Heart left ventricle (tissue), 13 donors: ENCODE measurements at regions not wholly inside any gene's neighbourhood (a gene's known extent, or its start where the extent isn't known, plus 50 kb on each side); places are given as distances from the start of the nearest gene placed in this dataset.

ENCODE experiments used
- POLR2A ChIP-seq, 2 donors: fragments of 450-650 bp; IDR thresholded peaks; one replicate each; pipeline ENCODE4 v1.6.1; 2017; ENCODE audit warnings: antibody characterized with exemption in 2 of 2, mild to moderate bottlenecking in 2 of 2, moderate library complexity in 2 of 2
- TF ChIP-seq, protein P1 (sequence below), 12 donors: fragments of 200-600 bp; sonication (generic) in 4 of 12; IDR thresholded peaks; one replicate each; pipeline versions ENCODE4 v1.5.0 to v1.8.0; 2018 to 2022; ENCODE audit warnings: antibody characterized with exemption in 12 of 12, mild to moderate bottlenecking in 5 of 12
- donor health status: ischemic (EF 13 %, LVEDD 7.1; RV severe dilation, severe dysfunction).
- donor health status: DM: no; HTN: yes; CAD: no.
- donor health status: DM: no; HTN: no; CAD: no.
- donor health status: ischemic (EF 25% LVEDD 6.9; RV normal size, moderate dysfunction).
- donor health status: ischemic (EF 25% LVEDD 5.7; RV mildly dilated, moderate dysfunction).
- donor health status: ischemic (EF 35%, LVEDD 5.7; RV mildly dilated, moderate dysfunction).
- donor health status: nonischemic (EF 11% LVEDD 7.7; RV severe dilation, severe dysfunction).
- donor health status: DM: yes; HTN: yes; CAD: no.
- donor health status: PGD.
- donor health status: ischemic (EF 29% LVEDD 5.4; RV normal size, mild dysfunction).
- donor health status: nonischemic (EF 23%, LVEDD 6.1; RV moderate dilation, normal function).

DNA sequence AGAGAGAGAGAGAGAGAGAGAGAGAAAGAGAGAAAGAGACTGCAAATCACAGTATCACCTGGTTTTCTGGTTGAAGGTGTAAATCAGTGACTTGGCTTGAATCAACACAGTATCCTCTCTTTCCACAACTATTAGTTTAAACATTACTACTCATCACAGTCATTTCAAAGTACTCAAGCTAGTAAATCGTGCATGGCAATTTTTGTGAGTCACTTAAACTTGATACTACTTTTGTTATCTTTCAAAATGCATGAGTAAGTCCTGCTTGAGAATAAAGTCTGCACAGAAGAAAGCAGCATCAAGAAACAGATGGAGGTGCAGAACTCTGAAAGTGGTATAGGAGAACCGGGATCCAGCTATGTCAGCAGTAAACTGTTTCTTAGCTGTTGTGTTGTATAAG is 535.4 kb downstream of the CDH8 start:
- TF ChIP-seq POLR2A (IDR thresholded peaks at IDR 0.05), result no peak
- TF ChIP-seq, protein P1, sequence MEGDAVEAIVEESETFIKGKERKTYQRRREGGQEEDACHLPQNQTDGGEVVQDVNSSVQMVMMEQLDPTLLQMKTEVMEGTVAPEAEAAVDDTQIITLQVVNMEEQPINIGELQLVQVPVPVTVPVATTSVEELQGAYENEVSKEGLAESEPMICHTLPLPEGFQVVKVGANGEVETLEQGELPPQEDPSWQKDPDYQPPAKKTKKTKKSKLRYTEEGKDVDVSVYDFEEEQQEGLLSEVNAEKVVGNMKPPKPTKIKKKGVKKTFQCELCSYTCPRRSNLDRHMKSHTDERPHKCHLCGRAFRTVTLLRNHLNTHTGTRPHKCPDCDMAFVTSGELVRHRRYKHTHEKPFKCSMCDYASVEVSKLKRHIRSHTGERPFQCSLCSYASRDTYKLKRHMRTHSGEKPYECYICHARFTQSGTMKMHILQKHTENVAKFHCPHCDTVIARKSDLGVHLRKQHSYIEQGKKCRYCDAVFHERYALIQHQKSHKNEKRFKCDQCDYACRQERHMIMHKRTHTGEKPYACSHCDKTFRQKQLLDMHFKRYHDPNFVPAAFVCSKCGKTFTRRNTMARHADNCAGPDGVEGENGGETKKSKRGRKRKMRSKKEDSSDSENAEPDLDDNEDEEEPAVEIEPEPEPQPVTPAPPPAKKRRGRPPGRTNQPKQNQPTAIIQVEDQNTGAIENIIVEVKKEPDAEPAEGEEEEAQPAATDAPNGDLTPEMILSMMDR (IDR thresholded peaks at IDR 0.05), result no peak
